ENCODE measurements at regions not wholly inside any gene's neighbourhood (a gene's known extent, or its start where the extent isn't known, plus 50 kb on each side); places are given as distances from the start of the nearest gene placed in this dataset.
A peak's percentile ranks its signal among the peaks of the same experiment; 100 is the strongest.

DNA sequence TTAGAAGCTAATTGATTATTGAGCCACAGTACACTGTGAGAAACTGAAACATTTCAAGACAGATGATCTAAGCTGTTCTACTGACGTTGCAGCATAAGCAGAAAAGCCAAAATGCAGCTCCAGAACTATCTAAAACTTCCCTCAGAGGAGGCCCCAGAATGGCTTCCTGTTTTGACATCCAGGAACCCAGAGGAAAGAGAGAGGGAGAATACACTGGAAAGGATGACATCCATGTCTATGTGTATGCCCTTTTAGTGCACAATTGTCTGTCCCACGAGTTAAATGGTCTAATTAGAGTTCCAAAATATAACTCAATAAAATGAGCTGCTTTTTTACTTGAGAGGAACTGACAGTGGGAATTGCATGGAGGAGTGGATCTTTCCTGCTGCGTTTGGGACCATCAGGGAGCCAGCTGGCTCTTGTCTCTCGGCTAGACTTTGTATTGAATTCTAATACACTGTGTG, 688.1 kb downstream of the ZNF385D start:
- no peaks in the 10 kb centered on the region for H3K9me3 ChIP-seq
- peak overlapping the region in 1 of 2 donors; percentile 19 for H3K27ac ChIP-seq
- no peak for DNase-seq (ENCODE audit: low spot score in 2 of 2)
- intact Hi-C loops (cut with DNase I; ENCODE audit: low total_unique reads), result no loop called here
- no peaks in the 10 kb centered on the region for H3K4me1 ChIP-seq
- H3K36me3 ChIP-seq, result no peaks in the 10 kb centered on the region
- H3K27me3 ChIP-seq, result no peaks in the 10 kb centered on the region
- TF ChIP-seq, protein P1, sequence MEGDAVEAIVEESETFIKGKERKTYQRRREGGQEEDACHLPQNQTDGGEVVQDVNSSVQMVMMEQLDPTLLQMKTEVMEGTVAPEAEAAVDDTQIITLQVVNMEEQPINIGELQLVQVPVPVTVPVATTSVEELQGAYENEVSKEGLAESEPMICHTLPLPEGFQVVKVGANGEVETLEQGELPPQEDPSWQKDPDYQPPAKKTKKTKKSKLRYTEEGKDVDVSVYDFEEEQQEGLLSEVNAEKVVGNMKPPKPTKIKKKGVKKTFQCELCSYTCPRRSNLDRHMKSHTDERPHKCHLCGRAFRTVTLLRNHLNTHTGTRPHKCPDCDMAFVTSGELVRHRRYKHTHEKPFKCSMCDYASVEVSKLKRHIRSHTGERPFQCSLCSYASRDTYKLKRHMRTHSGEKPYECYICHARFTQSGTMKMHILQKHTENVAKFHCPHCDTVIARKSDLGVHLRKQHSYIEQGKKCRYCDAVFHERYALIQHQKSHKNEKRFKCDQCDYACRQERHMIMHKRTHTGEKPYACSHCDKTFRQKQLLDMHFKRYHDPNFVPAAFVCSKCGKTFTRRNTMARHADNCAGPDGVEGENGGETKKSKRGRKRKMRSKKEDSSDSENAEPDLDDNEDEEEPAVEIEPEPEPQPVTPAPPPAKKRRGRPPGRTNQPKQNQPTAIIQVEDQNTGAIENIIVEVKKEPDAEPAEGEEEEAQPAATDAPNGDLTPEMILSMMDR (IDR thresholded peaks at IDR 0.05), result no peak
- TF ChIP-seq POLR2A (IDR thresholded peaks at IDR 0.05) (no peak), POLR2AphosphoS5 (IDR thresholded peaks at IDR 0.05) (no peak)
- H3K4me3 ChIP-seq, result no peak overlapping the region

DNA sequence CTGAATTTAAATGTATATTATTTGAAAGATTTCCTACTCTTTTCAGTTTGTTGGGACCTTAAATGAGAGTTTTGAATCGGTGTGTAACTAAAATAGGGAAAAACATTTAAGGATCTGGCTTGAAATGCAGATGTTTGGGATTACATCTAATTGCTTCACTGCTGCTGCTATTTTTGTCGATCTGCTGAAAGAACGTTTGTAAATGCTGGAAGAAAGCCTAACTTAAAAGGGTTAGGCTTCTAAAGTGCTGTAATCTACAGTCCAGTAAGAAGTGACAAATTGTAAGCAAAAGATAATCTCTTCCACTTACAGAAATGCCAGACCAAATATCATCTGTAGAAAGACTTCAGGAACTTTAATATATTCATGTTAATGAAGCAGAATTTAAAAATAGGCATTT, 691.6 kb downstream of the ZNF385D start:
- Histone ChIP-seq H3K36me3 (no peaks in the 10 kb centered on the region), H3K27me3 (no peaks in the 10 kb centered on the region), H3K4me1 (no peaks in the 10 kb centered on the region), H3K9me3 (no peaks in the 10 kb centered on the region), H3K27ac (no peak overlapping the region), H3K4me3 (no peak overlapping the region)
- TF ChIP-seq POLR2AphosphoS5 (IDR thresholded peaks at IDR 0.05) (no peak), POLR2A (IDR thresholded peaks at IDR 0.05) (no peak)
- TF ChIP-seq, protein P1 (IDR thresholded peaks at IDR 0.05), result no peak
- intact Hi-C loops (cut with DNase I; ENCODE audit: low total_unique reads), result no loop called here
- DNase-seq (ENCODE audit: low spot score in 2 of 2), result no peak

DNA sequence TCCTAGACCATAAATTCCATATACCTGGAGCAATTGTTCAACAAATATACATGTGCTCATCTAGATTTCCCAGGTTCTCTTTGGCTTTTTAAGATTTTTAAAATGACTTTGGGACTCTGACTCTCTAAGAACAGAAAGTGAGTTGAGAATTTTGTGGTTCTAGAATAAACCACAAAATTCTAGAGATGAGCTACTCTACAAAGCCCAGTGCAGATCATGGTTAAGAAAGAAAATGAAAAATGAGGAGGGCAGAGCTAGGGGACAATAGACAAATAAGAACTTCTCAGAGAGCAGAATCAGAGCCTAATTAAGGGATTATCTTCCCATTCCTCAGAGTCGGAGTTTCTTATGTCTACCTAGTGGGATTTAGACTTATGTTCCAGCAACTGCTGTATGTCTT, 694.7 kb downstream of the ZNF385D start:
- no peak for DNase-seq (ENCODE audit: low spot score in 2 of 2)
- intact Hi-C loops (cut with DNase I; ENCODE audit: low total_unique reads), result no loop called here
- H3K36me3 ChIP-seq, result no peaks in the 10 kb centered on the region

DNA sequence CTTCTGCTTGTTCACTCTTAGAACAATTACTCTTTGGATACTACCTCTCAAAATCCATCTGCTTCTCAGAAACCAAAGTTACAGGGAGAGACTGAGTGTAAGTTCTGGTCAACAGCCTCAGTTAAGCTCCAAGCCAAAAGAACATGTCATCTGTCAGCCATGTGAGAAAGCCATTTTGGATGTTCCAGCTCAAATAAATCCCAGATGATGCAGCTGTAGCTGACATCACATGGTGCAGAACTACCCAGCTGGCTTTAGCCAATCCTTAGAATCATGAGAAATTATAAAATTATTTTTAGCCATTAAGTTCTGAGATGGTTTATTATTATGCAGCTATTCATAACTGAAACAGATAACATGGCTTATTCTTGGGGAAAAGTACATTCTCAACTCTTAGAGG, 696.0 kb downstream of the ZNF385D start:
- DNase-seq (ENCODE audit: low spot score in 2 of 2), result no peak
- no peak overlapping the region for H3K4me3 ChIP-seq
- intact Hi-C loops (cut with DNase I; ENCODE audit: low total_unique reads), result no loop called here
- H3K27me3 ChIP-seq, result no peaks in the 10 kb centered on the region
- TF ChIP-seq POLR2AphosphoS5 (IDR thresholded peaks at IDR 0.05) (peak in 1 of 3 donors; percentile 39), POLR2A (IDR thresholded peaks at IDR 0.05) (no peak)
- no peaks in the 10 kb centered on the region for H3K4me1 ChIP-seq
- H3K36me3 ChIP-seq, result no peaks in the 10 kb centered on the region
- no peak overlapping the region for H3K27ac ChIP-seq
- no peaks in the 10 kb centered on the region for H3K9me3 ChIP-seq

More for the DNA sequence above, 694.7 kb downstream of the ZNF385D start:
- Histone ChIP-seq H3K27me3 (no peaks in the 10 kb centered on the region), H3K9me3 (no peaks in the 10 kb centered on the region), H3K4me3 (no peak overlapping the region), H3K4me1 (no peaks in the 10 kb centered on the region), H3K27ac (no peak overlapping the region)
- TF ChIP-seq, protein P1 (IDR thresholded peaks at IDR 0.05), result no peak
- TF ChIP-seq POLR2AphosphoS5 (IDR thresholded peaks at IDR 0.05) (no peak), POLR2A (IDR thresholded peaks at IDR 0.05) (no peak)

DNA sequence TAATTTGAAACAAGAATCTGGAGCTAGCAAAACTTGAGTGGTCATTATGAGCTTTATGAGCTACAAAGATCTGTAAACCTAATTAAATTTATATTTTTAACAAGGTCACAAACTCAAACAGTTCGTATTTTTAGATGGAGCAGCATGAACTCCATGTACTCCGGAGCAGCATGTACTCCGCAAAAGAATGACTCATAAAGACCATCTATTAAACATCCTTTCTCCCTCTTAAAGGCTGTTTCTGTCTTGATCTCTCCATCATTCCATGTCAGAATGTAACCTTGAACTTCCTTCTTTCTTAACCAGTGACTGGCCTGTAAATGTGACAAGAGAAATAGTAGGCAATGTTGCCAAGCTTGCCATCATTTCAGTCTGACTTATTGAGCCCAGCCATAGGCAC, 696.9 kb downstream of the ZNF385D start:
- Histone ChIP-seq H3K4me3 (no peak overlapping the region), H3K27ac (no peak overlapping the region), H3K27me3 (no peaks in the 10 kb centered on the region), H3K36me3 (no peaks in the 10 kb centered on the region), H3K9me3 (no peaks in the 10 kb centered on the region), H3K4me1 (no peaks in the 10 kb centered on the region)
- DNase-seq (ENCODE audit: low spot score in 2 of 2), result no peak
- intact Hi-C loops (cut with DNase I; ENCODE audit: low total_unique reads), result no loop called here
- TF ChIP-seq POLR2A (IDR thresholded peaks at IDR 0.05), result no peak
- TF ChIP-seq POLR2AphosphoS5 (IDR thresholded peaks at IDR 0.05), result no peak
- TF ChIP-seq, protein P1 (IDR thresholded peaks at IDR 0.05), result no peak
